ENCODE measurements at regions not wholly inside any gene's neighbourhood (a gene's known extent, or its start where the extent isn't known, plus 50 kb on each side); places are given as distances from the start of the nearest gene placed in this dataset.

DNA sequence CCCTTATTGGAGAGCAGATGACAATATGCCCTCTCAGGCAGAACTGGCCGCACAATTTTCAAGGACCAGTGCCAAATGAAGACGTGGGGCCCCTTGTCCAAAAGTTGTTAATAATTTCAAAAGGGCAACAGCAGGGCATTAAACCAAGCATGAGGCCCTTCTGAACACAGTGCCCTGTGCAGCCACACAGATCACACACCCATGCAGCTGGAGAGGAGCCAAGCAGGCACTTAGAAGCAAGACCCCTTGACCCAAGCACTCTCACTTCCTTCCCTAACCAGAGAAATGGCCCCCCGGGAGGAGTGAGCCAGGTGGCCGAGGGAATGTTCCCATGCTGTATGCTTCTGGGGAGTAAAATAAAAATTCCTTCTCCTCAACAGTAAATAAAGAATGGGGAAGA lies 114.0 kb upstream of the TMPO start:
- Histone ChIP-seq H3F3A (ENCODE audit: insufficient read depth) (no peaks in the 10 kb centered on the region), H3K9ac (ENCODE audit: low read length) (no peak overlapping the region), H3K4me2 (ENCODE audit: low read depth, low read length, poor library complexity, severe bottlenecking) (no peak overlapping the region), H3K27me3 (ENCODE audit: low read length) (no peaks in the 10 kb centered on the region), H2AFZ (ENCODE audit: low read depth, low read length, severe bottlenecking) (no peak overlapping the region), H3K4me3 (ENCODE audit: insufficient read depth, low read length, poor library complexity, severe bottlenecking) (no peak overlapping the region), H3K36me3 (ENCODE audit: low read length) (no peaks in the 10 kb centered on the region), H3K79me2 (ENCODE audit: insufficient read depth, low read length) (no peaks in the 10 kb centered on the region), H3K9me3 (ENCODE audit: insufficient read depth, low read length) (no peaks in the 10 kb centered on the region), H4K20me1 (ENCODE audit: low read depth, low read length) (no peaks in the 10 kb centered on the region), H3K9me2 (replicated peaks; ENCODE audit: insufficient read depth, low read length) (no peaks in the 10 kb centered on the region), H3K27ac (ENCODE audit: low read depth, low read length) (no peak overlapping the region)
- no peak for TF ChIP-seq EZH2phosphoT487 (conservative IDR thresholded peaks at IDR 0.05; ENCODE audit: low read length)
- TF ChIP-seq, protein P1, sequence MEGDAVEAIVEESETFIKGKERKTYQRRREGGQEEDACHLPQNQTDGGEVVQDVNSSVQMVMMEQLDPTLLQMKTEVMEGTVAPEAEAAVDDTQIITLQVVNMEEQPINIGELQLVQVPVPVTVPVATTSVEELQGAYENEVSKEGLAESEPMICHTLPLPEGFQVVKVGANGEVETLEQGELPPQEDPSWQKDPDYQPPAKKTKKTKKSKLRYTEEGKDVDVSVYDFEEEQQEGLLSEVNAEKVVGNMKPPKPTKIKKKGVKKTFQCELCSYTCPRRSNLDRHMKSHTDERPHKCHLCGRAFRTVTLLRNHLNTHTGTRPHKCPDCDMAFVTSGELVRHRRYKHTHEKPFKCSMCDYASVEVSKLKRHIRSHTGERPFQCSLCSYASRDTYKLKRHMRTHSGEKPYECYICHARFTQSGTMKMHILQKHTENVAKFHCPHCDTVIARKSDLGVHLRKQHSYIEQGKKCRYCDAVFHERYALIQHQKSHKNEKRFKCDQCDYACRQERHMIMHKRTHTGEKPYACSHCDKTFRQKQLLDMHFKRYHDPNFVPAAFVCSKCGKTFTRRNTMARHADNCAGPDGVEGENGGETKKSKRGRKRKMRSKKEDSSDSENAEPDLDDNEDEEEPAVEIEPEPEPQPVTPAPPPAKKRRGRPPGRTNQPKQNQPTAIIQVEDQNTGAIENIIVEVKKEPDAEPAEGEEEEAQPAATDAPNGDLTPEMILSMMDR (IDR thresholded peaks at IDR 0.05; ENCODE audit: insufficient read depth, low read length, poor library complexity, severe bottlenecking): no peak

DNA sequence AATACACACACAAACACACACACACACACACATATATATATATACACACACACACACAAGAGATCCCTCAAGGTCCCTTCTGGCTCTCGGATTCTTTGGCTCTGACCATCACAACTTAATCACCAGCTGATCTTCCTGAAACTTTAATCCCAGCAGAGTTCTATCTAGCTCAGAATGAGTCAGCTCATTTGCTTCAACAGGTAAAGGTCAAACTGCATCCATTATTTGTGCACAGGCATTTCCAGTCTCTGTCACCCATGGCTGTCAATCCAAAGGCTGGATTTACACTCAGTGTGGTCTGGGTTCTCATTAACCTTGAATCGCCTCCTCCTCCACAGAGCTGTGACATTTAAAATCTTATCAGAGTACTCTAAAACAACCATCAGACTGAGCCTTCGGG lies 113.3 kb upstream of the TMPO start:
- Histone ChIP-seq H3K9ac (ENCODE audit: low read length) (no peak overlapping the region), H3K4me3 (ENCODE audit: insufficient read depth, low read length, poor library complexity, severe bottlenecking) (no peak overlapping the region), H3K4me2 (ENCODE audit: low read depth, low read length, poor library complexity, severe bottlenecking) (no peak overlapping the region), H3K9me3 (ENCODE audit: insufficient read depth, low read length) (no peaks in the 10 kb centered on the region), H2AFZ (ENCODE audit: low read depth, low read length, severe bottlenecking) (no peak overlapping the region), H4K20me1 (ENCODE audit: low read depth, low read length) (no peaks in the 10 kb centered on the region), H3K27me3 (ENCODE audit: low read length) (no peaks in the 10 kb centered on the region), H3K27ac (ENCODE audit: low read depth, low read length) (no peak overlapping the region), H3K9me2 (replicated peaks; ENCODE audit: insufficient read depth, low read length) (no peaks in the 10 kb centered on the region), H3K36me3 (ENCODE audit: low read length) (no peaks in the 10 kb centered on the region), H3K79me2 (ENCODE audit: insufficient read depth, low read length) (no peaks in the 10 kb centered on the region), H3F3A (ENCODE audit: insufficient read depth) (no peaks in the 10 kb centered on the region)
- TF ChIP-seq, protein P1 (IDR thresholded peaks at IDR 0.05; ENCODE audit: insufficient read depth, low read length, poor library complexity, severe bottlenecking): no peak
- no peak for TF ChIP-seq EZH2phosphoT487 (conservative IDR thresholded peaks at IDR 0.05; ENCODE audit: low read length)

DNA sequence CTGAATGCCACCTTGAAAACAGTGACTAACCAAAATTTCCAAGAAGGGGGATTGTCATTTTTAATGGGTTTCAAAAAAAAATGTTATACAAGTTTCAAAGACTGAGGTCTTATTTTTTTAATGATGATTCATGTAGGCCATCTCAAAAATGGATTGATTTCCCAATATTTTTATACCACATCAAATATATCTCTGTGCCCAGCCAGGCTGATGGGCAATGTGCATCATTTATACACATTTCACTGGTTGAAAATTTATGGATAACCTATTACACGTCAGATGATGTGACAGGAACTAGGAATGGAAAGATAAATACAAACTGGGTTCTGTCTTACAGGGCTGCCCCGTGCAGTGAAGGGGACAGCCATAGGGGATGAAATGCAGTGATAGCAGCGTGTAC lies 112.7 kb upstream of the TMPO start:
- H3K4me2 ChIP-seq (ENCODE audit: low read depth, low read length, poor library complexity, severe bottlenecking): no peak overlapping the region
- no peaks in the 10 kb centered on the region for H3K79me2 ChIP-seq (ENCODE audit: insufficient read depth, low read length)
- no peaks in the 10 kb centered on the region for H4K20me1 ChIP-seq (ENCODE audit: low read depth, low read length)
- no peaks in the 10 kb centered on the region for H3K9me3 ChIP-seq (ENCODE audit: insufficient read depth, low read length)
- no peak overlapping the region for H3K27ac ChIP-seq (ENCODE audit: low read depth, low read length)
- H3F3A ChIP-seq (ENCODE audit: insufficient read depth): no peaks in the 10 kb centered on the region
- no peaks in the 10 kb centered on the region for H3K9me2 ChIP-seq (replicated peaks; ENCODE audit: insufficient read depth, low read length)
- H3K9ac ChIP-seq (ENCODE audit: low read length): no peak overlapping the region
- no peaks in the 10 kb centered on the region for H3K27me3 ChIP-seq (ENCODE audit: low read length)
- H2AFZ ChIP-seq (ENCODE audit: low read depth, low read length, severe bottlenecking): no peak overlapping the region
- no peak for TF ChIP-seq EZH2phosphoT487 (conservative IDR thresholded peaks at IDR 0.05; ENCODE audit: low read length)
- TF ChIP-seq, protein P1 (IDR thresholded peaks at IDR 0.05; ENCODE audit: insufficient read depth, low read length, poor library complexity, severe bottlenecking): no peak
- H3K4me3 ChIP-seq (ENCODE audit: insufficient read depth, low read length, poor library complexity, severe bottlenecking): no peak overlapping the region
- no peaks in the 10 kb centered on the region for H3K36me3 ChIP-seq (ENCODE audit: low read length)

DNA sequence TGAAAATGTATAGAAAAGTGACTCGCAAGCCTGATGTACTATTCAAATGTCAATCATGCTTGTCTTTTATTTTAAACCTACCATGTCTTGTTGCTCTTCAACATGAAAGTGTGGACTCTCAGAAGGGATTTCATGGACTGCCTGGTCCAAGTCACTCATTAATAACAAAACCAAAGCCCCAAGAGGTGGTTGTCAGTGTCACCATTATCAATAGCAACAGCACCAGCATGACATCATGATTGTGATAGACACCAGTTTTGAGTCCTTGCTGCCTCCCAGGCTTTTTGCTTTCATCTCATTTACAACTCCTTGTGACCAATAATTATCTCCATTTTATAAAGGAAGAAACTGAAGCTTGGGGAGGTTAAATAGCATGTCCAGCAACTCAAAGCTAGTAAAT lies 112.0 kb upstream of the TMPO start:
- Histone ChIP-seq H3K9me2 (replicated peaks; ENCODE audit: insufficient read depth, low read length) (no peaks in the 10 kb centered on the region), H4K20me1 (ENCODE audit: low read depth, low read length) (no peaks in the 10 kb centered on the region), H3F3A (ENCODE audit: insufficient read depth) (no peaks in the 10 kb centered on the region), H3K36me3 (ENCODE audit: low read length) (no peaks in the 10 kb centered on the region), H3K4me3 (ENCODE audit: insufficient read depth, low read length, poor library complexity, severe bottlenecking) (no peak overlapping the region), H3K79me2 (ENCODE audit: insufficient read depth, low read length) (no peaks in the 10 kb centered on the region), H3K9me3 (ENCODE audit: insufficient read depth, low read length) (no peaks in the 10 kb centered on the region), H2AFZ (ENCODE audit: low read depth, low read length, severe bottlenecking) (no peak overlapping the region), H3K27ac (ENCODE audit: low read depth, low read length) (no peak overlapping the region), H3K4me2 (ENCODE audit: low read depth, low read length, poor library complexity, severe bottlenecking) (no peak overlapping the region), H3K9ac (ENCODE audit: low read length) (no peak overlapping the region), H3K27me3 (ENCODE audit: low read length) (no peaks in the 10 kb centered on the region)
- no peak for TF ChIP-seq EZH2phosphoT487 (conservative IDR thresholded peaks at IDR 0.05; ENCODE audit: low read length)
- TF ChIP-seq, protein P1 (IDR thresholded peaks at IDR 0.05; ENCODE audit: insufficient read depth, low read length, poor library complexity, severe bottlenecking): no peak
